ENCODE measurements at regions not wholly inside any gene's neighbourhood (a gene's known extent, or its start where the extent isn't known, plus 50 kb on each side); places are given as distances from the start of the nearest gene placed in this dataset.

GRCh38 chr16:86632206-86632605, 53.9 kb downstream of the FOXL1 start:
- no peak for DNase-seq
- no peak for TF ChIP-seq POLR2A (IDR thresholded peaks at IDR 0.05; ENCODE audit: low read length)
- TF ChIP-seq GATA1 (IDR thresholded peaks at IDR 0.05; ENCODE audit: low read depth, low read length): no peak

GRCh38 chr16:86632944-86633343, 54.6 kb downstream of the FOXL1 start:
- TF ChIP-seq POLR2A (IDR thresholded peaks at IDR 0.05; ENCODE audit: low read length): no peak
- no peak for TF ChIP-seq GATA1 (IDR thresholded peaks at IDR 0.05; ENCODE audit: low read depth, low read length)
- DNase-seq: no peak

GRCh38 chr16:86634292-86634691, 55.9 kb downstream of the FOXL1 start:
- TF ChIP-seq GATA1 (IDR thresholded peaks at IDR 0.05; ENCODE audit: low read depth, low read length) (no peak), POLR2A (IDR thresholded peaks at IDR 0.05; ENCODE audit: low read length) (no peak)
- DNase-seq: no peak

- no peak for DNase-seq
- TF ChIP-seq GATA1 (IDR thresholded peaks at IDR 0.05; ENCODE audit: low read depth, low read length) (no peak), POLR2A (IDR thresholded peaks at IDR 0.05; ENCODE audit: low read length) (no peak)
These were observed 57.0 kb downstream of the FOXL1 start for GRCh38 chr16:86635176-86635876.

GRCh38 chr16:86635926-86636325, 57.6 kb downstream of the FOXL1 start:
- DNase-seq: no peak
- TF ChIP-seq GATA1 (IDR thresholded peaks at IDR 0.05; ENCODE audit: low read depth, low read length) (no peak), POLR2A (IDR thresholded peaks at IDR 0.05; ENCODE audit: low read length) (no peak)

- no peak for TF ChIP-seq POLR2A (IDR thresholded peaks at IDR 0.05; ENCODE audit: low read length)
- DNase-seq: no peak
These were observed 59.4 kb downstream of the FOXL1 start for GRCh38 chr16:86637744-86638143.

GRCh38 chr16:86638642-86639041, 60.3 kb downstream of the FOXL1 start:
- DNase-seq: no peak
- TF ChIP-seq POLR2A (IDR thresholded peaks at IDR 0.05; ENCODE audit: low read length) (no peak), GATA1 (IDR thresholded peaks at IDR 0.05; ENCODE audit: low read depth, low read length) (no peak)

GRCh38 chr16:86639354-86639753, 61.0 kb downstream of the FOXL1 start:
- no peak for TF ChIP-seq POLR2A (IDR thresholded peaks at IDR 0.05; ENCODE audit: low read length)
- TF ChIP-seq GATA1 (IDR thresholded peaks at IDR 0.05; ENCODE audit: low read depth, low read length): no peak
- DNase-seq: no peak

- TF ChIP-seq POLR2A (IDR thresholded peaks at IDR 0.05; ENCODE audit: low read length) (no peak), GATA1 (IDR thresholded peaks at IDR 0.05; ENCODE audit: low read depth, low read length) (no peak)
- DNase-seq: no peak
These were observed 62.0 kb downstream of the FOXL1 start for GRCh38 chr16:86640265-86640843.

- DNase-seq: peak; percentile 15 to 21
- TF ChIP-seq POLR2A (IDR thresholded peaks at IDR 0.05; ENCODE audit: low read length) (no peak), GATA1 (IDR thresholded peaks at IDR 0.05; ENCODE audit: low read depth, low read length) (no peak)
These were observed 63.7 kb downstream of the FOXL1 start for GRCh38 chr16:86642087-86642486.

- no peak for TF ChIP-seq POLR2A (IDR thresholded peaks at IDR 0.05; ENCODE audit: low read length)
- TF ChIP-seq GATA1 (IDR thresholded peaks at IDR 0.05; ENCODE audit: low read depth, low read length): no peak
- no peak for DNase-seq
These were observed 65.3 kb downstream of the FOXL1 start for GRCh38 chr16:86643671-86644070.

- TF ChIP-seq GATA1 (IDR thresholded peaks at IDR 0.05; ENCODE audit: low read depth, low read length) (no peak), POLR2A (IDR thresholded peaks at IDR 0.05; ENCODE audit: low read length) (no peak)
- no peak for DNase-seq
These were observed 69.2 kb downstream of the FOXL1 start for GRCh38 chr16:86647561-86647960.

GRCh38 chr16:86649875-86650274, 71.5 kb downstream of the FOXL1 start:
- TF ChIP-seq GATA1 (IDR thresholded peaks at IDR 0.05; ENCODE audit: low read depth, low read length) (no peak), POLR2A (IDR thresholded peaks at IDR 0.05; ENCODE audit: low read length) (no peak)
- DNase-seq: no peak

- no peak for DNase-seq
- TF ChIP-seq GATA1 (IDR thresholded peaks at IDR 0.05; ENCODE audit: low read depth, low read length) (no peak), POLR2A (IDR thresholded peaks at IDR 0.05; ENCODE audit: low read length) (no peak)
These were observed 72.8 kb downstream of the FOXL1 start for GRCh38 chr16:86651013-86651627.

GRCh38 chr16:86651823-86652222, 73.5 kb downstream of the FOXL1 start:
- TF ChIP-seq POLR2A (IDR thresholded peaks at IDR 0.05; ENCODE audit: low read length) (no peak), GATA1 (IDR thresholded peaks at IDR 0.05; ENCODE audit: low read depth, low read length) (no peak)
- DNase-seq: no peak

Data from erythroblast (primary cell).